ENCODE measurements at regions not wholly inside any gene's neighbourhood (a gene's known extent, or its start where the extent isn't known, plus 50 kb on each side); places are given as distances from the start of the nearest gene placed in this dataset.
"Not testable (repeated sequence)": the region's sequence is repeated elsewhere in the genome, so short reads cannot be mapped to it uniquely, and the experiment has no call there.

DNA sequence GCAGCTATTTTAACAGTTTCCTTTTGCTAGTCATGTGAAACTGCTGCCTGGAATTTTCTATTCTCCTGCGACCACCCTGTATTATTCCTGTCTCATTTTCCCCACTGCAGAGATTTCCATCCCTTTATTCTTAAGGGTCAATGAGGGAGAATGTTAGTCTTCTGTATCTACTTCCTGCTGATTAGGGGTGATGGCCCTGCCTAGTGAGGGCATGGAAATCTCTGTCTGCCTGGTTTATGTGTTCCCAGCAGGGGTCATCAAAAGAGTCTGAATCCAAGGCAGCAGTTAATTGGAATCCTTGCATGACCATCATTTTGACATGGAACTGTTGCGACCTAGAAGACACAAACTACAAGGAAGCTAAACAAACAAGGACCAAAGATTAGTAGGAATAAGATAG lies 325.2 kb downstream of the PLPP3 start:
- in situ Hi-C loops (cut with HindIII; ENCODE audit: low pct_unique_long_range_greater_than_20kb, low sequenced_read_pairs), result no loop called here
- no peak for TF ChIP-seq JUND (IDR thresholded peaks at IDR 0.05; ENCODE audit: low read depth)
- no peak for DNase-seq (ENCODE audit: low read depth in 1 of 2, low spot score in 1 of 2)

DNA sequence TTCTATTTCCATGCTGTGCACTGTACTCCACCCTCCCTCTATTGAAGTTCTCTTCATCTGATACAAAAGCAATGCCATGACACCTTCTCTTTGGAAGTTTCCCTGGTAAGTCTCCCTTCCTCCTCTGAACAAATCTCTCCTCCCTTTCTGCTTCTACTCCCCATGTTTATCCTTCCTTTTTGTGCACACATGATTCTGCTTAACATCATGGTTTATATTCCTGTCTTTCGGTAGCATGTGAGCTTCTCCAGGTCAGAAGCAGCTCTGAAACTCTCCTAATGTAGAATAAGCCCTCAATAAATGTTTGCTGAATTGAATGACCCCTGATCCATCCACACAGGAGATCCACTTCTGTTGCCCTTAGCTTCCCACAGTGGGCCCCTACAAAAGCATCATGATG lies 328.6 kb downstream of the PLPP3 start:
- no peak for DNase-seq (ENCODE audit: low read depth in 1 of 2, low spot score in 1 of 2)
- no peak for TF ChIP-seq JUND (IDR thresholded peaks at IDR 0.05; ENCODE audit: low read depth)
- in situ Hi-C loops (cut with HindIII; ENCODE audit: low pct_unique_long_range_greater_than_20kb, low sequenced_read_pairs), result no loop called here

DNA sequence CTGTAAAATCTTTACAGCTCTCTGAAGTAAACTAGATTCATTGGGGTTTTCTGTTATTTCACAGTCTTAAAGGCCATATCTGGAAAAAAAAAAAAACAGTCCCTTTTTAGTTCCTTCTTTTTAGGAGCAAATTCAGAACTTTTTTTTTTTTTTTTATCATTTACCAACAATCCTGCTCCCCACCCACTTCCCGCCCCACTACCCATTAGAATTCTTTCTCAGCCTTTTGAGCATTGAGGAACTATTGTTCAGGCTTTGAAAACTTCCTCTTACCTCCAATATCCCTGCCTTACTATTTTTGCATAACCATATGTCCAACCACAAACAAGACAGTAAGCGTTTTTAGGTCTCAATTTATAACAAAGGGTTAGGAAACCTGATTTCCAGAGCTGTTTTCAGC lies 330.1 kb downstream of the PLPP3 start:
- no peak for TF ChIP-seq JUND (IDR thresholded peaks at IDR 0.05; ENCODE audit: low read depth)
- DNase-seq (ENCODE audit: low read depth in 1 of 2, low spot score in 1 of 2), result no peak
- in situ Hi-C loops (cut with HindIII; ENCODE audit: low pct_unique_long_range_greater_than_20kb, low sequenced_read_pairs), result no loop called here

DNA sequence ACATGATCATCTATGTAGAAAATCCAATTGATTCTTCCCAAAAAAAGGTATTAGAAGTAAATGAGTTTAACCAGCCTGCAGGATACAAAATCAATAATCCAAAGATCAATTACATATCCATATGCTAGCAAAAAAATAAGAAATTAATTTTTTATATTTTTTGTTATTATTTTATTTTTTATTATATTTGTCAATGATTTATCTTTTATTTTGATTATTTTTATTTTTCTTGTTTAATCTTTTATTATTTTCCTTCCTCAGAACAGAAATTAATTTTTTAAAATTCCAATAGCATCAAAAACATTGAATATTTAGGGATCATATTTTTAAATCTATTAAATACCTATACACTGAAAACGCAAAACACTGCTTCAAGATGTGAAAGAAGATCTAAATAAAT lies 331.2 kb downstream of the PLPP3 start:
- in situ Hi-C loops (cut with HindIII; ENCODE audit: low pct_unique_long_range_greater_than_20kb, low sequenced_read_pairs), result no loop called here
- no peak for TF ChIP-seq JUND (IDR thresholded peaks at IDR 0.05; ENCODE audit: low read depth)
- DNase-seq (ENCODE audit: low read depth in 1 of 2, low spot score in 1 of 2), result no peak

DNA sequence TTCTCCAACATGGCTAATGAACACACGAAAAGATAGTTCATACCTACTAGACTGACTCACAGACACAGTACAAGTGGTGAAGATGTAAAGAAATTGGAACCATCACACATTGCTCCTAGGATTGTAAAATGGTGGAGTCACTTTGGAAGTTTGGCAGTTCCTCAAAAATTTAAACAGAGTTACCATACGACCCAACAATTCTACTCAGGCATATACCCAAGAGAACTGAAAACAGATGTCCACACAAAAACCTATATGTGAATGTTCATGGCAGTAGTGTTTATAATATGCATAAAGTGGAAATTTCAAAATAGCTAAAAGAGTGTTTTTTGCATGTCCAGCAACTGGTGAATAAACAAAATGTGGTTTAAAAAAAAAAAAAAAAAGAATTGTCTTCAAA lies 332.6 kb downstream of the PLPP3 start:
- DNase-seq (ENCODE audit: low read depth in 1 of 2, low spot score in 1 of 2); in situ Hi-C loops (cut with HindIII; ENCODE audit: low pct_unique_long_range_greater_than_20kb, low sequenced_read_pairs): not testable (repeated sequence)

DNA sequence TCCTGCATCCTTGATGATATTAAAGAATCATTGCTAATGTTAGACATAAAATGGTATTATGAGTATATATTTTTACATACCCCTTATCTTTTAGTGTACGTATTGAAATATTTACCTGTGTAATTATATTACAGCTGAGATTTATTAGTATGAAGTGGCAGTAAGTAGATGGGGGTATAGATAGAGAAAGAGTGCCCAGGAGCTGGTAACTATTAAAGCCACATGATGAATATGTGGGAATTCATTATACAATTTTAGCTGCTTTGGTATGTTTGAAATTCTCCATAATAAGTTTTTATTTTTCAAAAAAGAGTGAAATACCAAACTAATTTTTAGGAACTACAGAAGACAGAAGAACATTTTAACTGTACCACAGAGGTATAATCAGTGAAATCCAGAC lies 339.0 kb downstream of the PLPP3 start:
- in situ Hi-C loops (cut with HindIII; ENCODE audit: low pct_unique_long_range_greater_than_20kb, low sequenced_read_pairs), result no loop called here
- TF ChIP-seq JUND (IDR thresholded peaks at IDR 0.05; ENCODE audit: low read depth), result no peak
- no peak for DNase-seq (ENCODE audit: low read depth in 1 of 2, low spot score in 1 of 2)

DNA sequence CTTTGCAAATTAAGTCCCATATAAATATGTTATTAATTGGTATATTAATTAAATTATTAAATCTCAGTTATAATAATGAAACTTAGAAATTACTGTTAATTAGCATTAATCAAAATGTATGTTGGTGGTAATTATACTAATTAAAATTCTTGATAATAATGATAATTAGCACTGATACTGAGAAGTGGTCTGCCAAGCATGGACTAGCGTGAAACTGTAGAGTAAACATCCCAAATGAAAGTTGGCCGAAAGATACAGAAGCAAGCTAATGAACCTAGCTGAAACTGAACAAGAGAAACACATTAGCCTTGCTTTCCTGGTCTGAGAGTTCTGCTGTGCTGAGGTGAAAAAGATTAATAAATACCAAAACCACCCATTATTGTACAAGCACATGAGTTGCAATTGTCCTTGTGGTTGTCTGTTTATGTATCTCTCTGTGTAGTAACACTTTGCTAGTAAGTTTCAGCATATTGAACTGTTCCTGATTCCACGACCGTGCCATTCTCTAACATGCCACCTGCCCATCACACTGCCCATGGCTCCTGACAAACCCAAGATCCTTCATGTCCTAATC lies 341.8 kb downstream of the PLPP3 start:
- in situ Hi-C loops (cut with HindIII; ENCODE audit: low pct_unique_long_range_greater_than_20kb, low sequenced_read_pairs), result no loop called here
- TF ChIP-seq JUND (IDR thresholded peaks at IDR 0.05; ENCODE audit: low read depth), result no peak
- DNase-seq (ENCODE audit: low read depth in 1 of 2, low spot score in 1 of 2), result no peak

DNA sequence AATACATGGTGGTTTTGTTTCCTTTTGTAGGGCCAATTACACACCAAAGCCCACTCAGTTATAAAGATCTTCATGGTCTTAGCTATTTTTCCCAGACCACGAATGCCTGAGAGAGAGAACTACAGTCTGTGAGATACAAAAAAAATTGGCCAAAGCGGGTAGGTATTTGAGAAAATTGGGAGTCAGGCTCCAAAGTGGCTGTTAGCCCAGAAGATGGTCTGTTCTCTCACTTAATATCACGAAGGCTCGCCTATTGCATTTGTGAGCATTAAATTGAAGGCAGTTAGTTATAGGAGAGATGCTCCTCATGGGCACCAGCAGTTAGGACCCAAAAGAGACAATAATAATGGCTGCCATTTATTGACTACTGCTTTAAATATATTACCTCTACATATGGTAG lies 342.7 kb downstream of the PLPP3 start:
- TF ChIP-seq JUND (IDR thresholded peaks at IDR 0.05; ENCODE audit: low read depth), result no peak
- no peak for DNase-seq (ENCODE audit: low read depth in 1 of 2, low spot score in 1 of 2)
- in situ Hi-C loops (cut with HindIII; ENCODE audit: low pct_unique_long_range_greater_than_20kb, low sequenced_read_pairs), result no loop called here

DNA sequence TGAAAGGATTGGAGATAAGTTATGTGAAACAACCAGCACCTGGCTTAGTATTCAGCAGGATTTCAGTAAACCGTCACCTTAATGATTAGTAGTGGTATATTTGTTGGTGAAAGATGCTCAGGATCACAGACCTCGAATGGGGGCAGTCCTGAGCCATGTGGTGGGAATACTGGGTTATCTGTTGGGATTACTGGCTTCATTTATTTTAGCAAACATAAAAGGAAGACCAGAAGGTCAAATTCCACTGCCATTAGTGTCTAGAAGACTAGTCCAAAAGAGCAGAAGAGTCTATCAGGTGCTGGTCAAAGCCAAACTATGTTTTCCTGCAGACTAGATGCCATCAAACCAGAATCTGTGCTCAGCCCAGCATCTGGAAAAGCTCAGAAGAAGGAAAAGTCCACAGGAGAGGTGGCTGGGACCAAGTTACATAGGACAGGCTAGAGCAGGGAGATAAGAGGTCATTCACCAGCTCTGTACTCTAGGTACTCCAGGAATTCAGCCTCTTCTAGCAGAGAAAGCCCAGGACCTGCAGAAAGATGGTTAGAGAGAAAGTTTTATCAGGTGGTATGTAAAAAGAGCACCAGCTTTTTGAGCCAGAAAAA lies 343.4 kb downstream of the PLPP3 start:
- TF ChIP-seq JUND (IDR thresholded peaks at IDR 0.05; ENCODE audit: low read depth), result no peak
- DNase-seq (ENCODE audit: low read depth in 1 of 2, low spot score in 1 of 2), result no peak
- in situ Hi-C loops (cut with HindIII; ENCODE audit: low pct_unique_long_range_greater_than_20kb, low sequenced_read_pairs), result no loop called here

DNA sequence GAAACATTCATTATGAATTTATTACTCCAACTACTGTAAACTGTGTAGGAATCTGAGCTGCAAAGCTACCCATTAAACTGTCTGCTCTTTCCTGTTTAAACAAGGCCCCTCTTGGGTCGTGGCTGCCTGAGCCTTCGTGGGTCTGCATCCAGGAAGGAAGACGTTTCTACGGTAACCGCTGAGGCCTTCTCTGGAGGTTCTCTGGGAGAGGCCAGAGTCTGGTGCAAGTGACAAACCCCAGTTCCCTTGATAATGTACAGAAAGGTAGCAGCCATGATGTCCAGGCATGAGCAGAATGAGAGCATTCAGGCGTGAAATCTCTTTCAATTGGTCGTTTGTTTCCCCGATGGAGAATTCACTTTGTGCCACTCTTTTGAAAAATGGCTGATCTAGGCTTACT lies 350.2 kb downstream of the PLPP3 start:
- no peak for TF ChIP-seq JUND (IDR thresholded peaks at IDR 0.05; ENCODE audit: low read depth)
- in situ Hi-C loops (cut with HindIII; ENCODE audit: low pct_unique_long_range_greater_than_20kb, low sequenced_read_pairs), result no loop called here
- no peak for DNase-seq (ENCODE audit: low read depth in 1 of 2, low spot score in 1 of 2)

DNA sequence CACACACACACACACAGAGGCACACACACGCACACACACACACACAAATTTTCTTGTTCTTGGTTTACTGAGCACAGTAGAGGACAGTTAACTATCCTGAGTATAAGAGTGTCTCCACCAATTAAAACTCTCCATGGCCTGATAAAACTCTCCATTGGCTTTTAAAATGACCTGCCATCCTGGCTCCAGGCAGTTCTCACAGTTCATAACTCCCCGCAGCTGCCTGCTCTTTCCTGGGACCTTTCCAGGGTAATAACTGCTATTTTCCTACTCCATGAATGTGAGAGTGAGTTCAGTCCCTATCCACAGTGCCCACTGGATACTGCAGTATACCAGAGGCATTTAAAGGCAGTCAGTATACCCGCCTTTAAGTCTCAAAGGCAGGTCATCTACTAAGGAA lies 351.5 kb downstream of the PLPP3 start:
- TF ChIP-seq JUND (IDR thresholded peaks at IDR 0.05; ENCODE audit: low read depth), result no peak
- in situ Hi-C loops (cut with HindIII; ENCODE audit: low pct_unique_long_range_greater_than_20kb, low sequenced_read_pairs), result no loop called here
- no peak for DNase-seq (ENCODE audit: low read depth in 1 of 2, low spot score in 1 of 2)

DNA sequence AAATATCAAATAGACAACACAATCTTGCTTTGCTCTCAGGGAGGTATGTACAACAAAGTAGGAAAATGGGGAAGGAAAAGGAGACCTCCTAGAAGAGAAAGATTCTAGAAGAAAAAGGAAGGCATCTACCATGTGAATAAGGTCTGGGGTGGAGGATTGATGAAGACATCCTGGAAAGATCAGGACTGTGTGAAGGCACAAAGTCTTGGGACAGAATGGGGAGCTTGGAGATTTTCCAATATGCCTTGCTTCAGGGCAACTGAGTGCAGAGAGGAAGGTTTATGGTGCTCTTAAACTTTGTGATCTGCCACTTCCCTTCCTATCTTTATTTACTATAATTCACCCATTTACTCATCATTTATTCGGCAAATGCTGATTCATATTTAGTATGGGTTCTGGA lies 352.0 kb downstream of the PLPP3 start:
- no peak for DNase-seq (ENCODE audit: low read depth in 1 of 2, low spot score in 1 of 2)
- in situ Hi-C loops (cut with HindIII; ENCODE audit: low pct_unique_long_range_greater_than_20kb, low sequenced_read_pairs), result no loop called here
- TF ChIP-seq JUND (IDR thresholded peaks at IDR 0.05; ENCODE audit: low read depth), result no peak

DNA sequence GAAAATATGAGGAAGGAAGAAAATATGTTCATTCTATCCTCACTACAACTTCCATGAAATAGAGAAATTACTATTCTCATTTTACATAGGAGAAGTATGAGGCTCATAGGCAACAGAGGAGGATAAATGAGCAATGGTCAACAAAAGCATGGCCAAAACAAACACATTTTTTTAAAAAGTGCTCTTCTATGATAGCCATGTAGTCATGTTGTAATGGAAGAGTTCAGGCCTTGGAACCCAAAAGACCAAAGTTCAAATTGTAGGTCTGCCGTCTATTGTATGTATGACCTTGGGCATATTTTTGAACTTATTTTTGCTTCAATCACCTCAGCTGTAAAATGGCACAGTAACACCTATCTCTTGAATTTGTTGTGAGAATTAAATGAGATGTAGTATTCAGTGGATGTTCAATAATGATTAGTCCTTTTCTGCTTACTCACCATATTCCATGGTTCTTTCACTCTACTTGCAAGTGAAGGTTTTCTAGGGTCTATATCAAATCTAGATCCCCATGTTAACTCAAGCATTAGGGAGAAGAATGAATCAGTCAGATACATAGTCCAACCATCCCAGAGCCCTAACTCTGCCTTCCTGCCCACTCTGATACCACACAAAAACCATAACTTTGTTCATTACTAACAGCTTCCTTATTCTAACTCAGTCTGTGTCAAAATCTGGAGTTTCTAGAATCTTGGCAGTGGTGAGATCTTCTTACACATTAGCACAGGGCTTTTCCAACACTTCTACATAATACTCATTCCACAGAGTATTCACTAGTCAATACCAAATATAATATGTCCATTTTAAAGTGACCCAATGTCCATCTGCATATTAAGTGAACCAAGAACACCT lies 353.2 kb downstream of the PLPP3 start:
- TF ChIP-seq JUND (IDR thresholded peaks at IDR 0.05; ENCODE audit: low read depth), result no peak
- in situ Hi-C loops (cut with HindIII; ENCODE audit: low pct_unique_long_range_greater_than_20kb, low sequenced_read_pairs), result no loop called here
- no peak for DNase-seq (ENCODE audit: low read depth in 1 of 2, low spot score in 1 of 2)
